ENCODE measurements at regions not wholly inside any gene's neighbourhood (a gene's known extent, or its start where the extent isn't known, plus 50 kb on each side); places are given as distances from the start of the nearest gene placed in this dataset.

GRCh38 chr4:22097596-22097995 is 149.0 kb upstream of the KCNIP4 start:
- no peak for DNase-seq

DNA sequence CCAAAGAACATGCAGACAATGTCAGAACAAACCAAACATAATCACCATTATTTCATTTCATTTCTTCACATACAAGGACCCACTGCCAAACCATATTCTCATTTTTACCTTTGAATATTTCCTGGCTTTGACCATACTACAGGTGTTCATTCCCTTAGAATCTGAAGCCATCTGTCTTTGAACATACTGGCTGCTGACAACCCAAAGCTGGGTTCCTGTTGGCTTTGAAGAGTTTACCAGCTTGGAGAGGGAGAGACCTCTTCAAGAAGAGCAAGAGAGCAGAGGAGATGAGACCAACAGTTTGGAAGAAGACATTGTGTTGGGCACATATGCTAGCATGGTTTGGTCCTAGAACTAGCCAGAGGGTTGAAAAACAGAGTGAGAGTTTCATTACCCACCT is 145.6 kb upstream of the KCNIP4 start:
- DNase-seq = no peak

GRCh38 chr4:22093126-22093525 is 144.6 kb upstream of the KCNIP4 start:
- no peak for DNase-seq

DNA sequence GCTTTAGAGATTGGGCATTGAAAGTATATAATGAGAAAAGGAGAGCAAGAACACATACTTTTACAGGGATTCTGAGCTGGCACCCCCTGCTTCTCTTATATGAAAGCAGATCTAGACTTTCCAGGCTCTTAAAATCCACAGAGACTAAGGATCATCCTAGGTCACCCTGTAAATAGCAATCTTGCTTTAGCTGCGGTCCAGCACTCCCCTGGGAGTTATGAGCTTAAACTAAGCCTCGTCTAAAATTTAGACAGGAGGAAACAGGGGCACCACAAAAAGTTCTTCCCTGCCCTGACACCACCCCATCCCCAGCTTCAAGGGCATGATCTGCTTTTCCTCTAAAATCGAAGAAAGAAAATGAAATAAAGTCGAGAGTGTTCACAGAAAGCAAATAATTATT is 143.3 kb upstream of the KCNIP4 start:
- DNase-seq = no peak

GRCh38 chr4:22091352-22091717 is 142.8 kb upstream of the KCNIP4 start:
- DNase-seq = no peak

DNA sequence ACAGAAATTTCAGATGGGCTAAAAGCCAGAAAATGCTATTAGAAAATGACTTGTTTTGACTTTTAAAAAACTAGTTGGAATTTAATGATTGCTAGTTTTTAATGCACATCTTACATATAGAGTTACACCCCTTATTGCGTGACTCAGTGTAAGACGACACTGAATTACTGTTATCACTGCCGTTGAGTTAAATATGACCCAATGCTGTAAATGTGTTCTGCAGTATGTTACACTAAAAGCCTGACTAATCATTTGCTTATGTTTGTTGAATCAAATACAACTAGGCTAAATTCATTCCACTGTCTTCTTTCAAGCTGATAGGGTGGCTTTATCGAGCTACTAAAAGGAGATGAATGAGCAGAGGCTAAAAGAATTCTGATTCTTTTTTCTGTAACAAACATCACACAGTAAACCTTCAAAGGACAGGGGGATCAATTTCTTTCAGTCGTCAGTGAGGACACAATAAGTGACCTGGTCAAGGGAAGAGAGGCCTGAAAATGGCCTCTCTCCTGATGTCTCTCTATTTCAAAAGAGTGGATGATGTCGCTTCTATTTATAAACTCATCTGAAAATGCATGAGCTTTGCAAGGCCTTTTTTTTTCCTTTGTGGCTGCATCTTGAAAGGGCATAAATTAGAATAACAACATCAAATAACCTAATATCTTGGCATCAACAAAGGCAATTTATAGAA is 142.2 kb upstream of the KCNIP4 start:
- DNase-seq = no peak

- DNase-seq = no peak
These were observed 129.0 kb upstream of the KCNIP4 start for GRCh38 chr4:22077571-22077970.

DNA sequence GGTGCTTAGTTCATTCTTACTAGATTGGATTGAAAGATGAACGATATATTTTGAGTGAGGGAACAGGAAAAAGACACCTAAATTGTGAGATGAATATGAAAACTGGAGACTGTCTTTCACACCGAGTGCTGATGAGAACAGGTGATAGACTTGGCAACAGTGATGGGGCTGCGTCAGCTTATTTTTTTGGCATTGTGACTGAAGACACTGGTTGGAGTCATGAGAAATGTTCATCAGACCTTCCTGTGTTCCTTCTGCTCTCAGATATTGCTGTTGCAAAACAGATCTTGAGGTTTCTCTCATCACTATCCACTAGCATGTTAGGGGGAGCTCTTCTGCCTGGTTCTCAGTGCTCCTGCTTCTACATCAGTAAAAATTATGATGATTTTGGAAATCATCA is 124.2 kb upstream of the KCNIP4 start:
- no peak for DNase-seq

- DNase-seq = no peak
These were observed 123.7 kb upstream of the KCNIP4 start for GRCh38 chr4:22072240-22072639.

- no peak for DNase-seq
These were observed 123.2 kb upstream of the KCNIP4 start for GRCh38 chr4:22071749-22072148.

DNA sequence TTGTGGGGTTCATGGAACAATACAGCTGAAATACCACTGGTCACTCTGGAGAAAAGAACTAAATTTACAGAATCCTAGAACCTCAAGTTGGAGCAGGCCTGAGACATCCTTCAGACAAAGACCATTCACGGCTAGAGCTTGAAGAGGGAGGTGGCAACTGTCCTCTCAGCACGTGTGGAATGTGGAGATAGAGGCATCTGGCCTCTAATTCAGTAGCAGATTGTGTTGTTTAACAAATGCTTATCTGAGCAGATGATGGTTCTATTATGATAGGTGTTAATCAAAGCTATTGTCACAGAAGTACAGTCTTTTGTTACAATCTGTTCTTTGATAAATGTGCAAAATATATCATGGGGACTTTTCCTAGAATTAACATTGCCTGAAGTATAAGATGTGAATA is 121.7 kb upstream of the KCNIP4 start:
- DNase-seq = no peak

GRCh38 chr4:22063613-22064012 is 115.0 kb upstream of the KCNIP4 start:
- DNase-seq = no peak

GRCh38 chr4:22062676-22063075 is 114.1 kb upstream of the KCNIP4 start:
- DNase-seq = no peak

GRCh38 chr4:22055954-22056353 is 107.4 kb upstream of the KCNIP4 start:
- DNase-seq = no peak

GRCh38 chr4:22052076-22052475 is 103.5 kb upstream of the KCNIP4 start:
- no peak for DNase-seq

- no peak for DNase-seq
These were observed 99.8 kb upstream of the KCNIP4 start for GRCh38 chr4:22048323-22048722.

GRCh38 chr4:22047793-22048192 is 99.2 kb upstream of the KCNIP4 start:
- DNase-seq = no peak

DNA sequence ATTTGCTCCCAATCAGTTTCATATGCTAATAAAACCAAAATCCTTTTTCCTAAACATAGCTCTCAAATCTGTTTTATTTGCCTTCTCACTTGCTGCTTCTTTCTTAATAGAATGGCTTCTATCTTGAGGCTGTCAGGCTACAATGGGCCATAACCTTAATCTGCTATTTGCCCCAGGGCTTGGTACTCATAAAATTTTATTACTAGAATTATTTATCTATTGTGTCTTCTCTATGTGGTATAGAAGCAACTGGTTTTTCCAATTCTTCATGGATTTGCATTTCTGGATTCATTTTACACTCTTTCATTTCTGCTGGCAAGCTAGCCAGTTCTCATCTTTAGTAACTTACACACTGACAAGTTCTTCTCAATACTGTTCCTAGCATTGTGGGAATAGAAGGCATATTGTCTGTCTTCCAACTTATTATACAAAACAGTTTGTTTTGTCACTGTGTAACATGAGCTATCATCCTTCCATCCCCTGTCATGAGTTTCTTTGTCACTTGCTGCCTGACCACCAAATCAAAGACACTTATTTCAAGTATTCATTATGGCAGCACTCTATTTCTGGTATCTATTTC is 96.6 kb upstream of the KCNIP4 start:
- DNase-seq = no peak

GRCh38 chr4:22031423-22031822 is 82.9 kb upstream of the KCNIP4 start:
- DNase-seq = no peak

DNA sequence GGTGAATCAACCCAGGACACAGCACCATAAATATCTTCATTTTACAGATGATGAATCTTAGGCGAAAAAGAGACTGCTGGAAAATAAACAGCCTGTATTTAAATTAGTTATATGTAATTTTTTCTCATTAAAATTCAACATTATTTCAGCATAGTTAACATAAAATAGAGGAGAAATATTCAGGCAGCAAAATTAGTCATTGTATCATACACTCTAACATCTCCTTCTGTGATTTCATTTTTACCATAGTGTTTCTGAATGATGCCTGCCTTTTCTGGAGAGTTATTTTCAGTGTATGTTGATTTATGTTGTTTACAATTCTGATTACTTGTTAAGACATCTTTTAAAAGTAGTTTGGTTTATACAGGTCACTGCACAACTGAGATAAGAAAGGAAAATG is 82.3 kb upstream of the KCNIP4 start:
- no peak for DNase-seq

- DNase-seq = no peak
These were observed 81.7 kb upstream of the KCNIP4 start for GRCh38 chr4:22030307-22030706.

- DNase-seq = peak; percentile 5
These were observed 81.2 kb upstream of the KCNIP4 start for GRCh38 chr4:22029803-22030202.

DNA sequence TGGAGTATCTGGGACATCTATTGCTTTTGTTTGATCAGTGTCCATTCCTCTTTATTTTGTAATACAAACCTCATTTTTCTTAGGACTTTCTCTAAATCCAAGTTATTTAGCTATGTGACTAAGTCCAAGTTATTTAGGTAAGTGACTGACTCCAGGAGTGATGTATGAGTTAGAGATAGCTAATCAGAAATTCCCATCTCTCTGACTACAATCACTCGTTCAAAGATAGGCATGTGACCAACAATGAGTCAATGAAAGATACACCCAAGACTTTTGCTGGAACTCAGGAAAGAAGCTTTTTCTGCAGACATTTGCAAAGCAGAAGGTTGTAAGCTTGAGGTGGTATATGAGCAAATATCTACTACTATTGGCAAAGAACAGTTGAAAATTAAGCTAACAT is 72.5 kb upstream of the KCNIP4 start:
- DNase-seq = no peak

GRCh38 chr4:22020129-22020528 is 71.6 kb upstream of the KCNIP4 start:
- DNase-seq = no peak

- DNase-seq = no peak
These were observed 71.1 kb upstream of the KCNIP4 start for GRCh38 chr4:22019676-22020075.

All from NCI-H1105 (cell line).